IPS-18a (cell line): ENCODE measurements at regions not wholly inside any gene's neighbourhood (a gene's known extent, or its start where the extent isn't known, plus 50 kb on each side); places are given as distances from the start of the nearest gene placed in this dataset.

Experiments
- H3K27ac ChIP-seq: one replicate; pipeline ENCODE4 v1.5.1; 2013; ENCODE audit warnings: low read length
- H3K27me3 ChIP-seq: one replicate; pipeline ENCODE4 v1.6.1; 2013; ENCODE audit warnings: mild to moderate bottlenecking, low read length; ENCODE audit not compliant: control insufficient read depth, insufficient read depth
- H3K36me3 ChIP-seq: one replicate; pipeline ENCODE4 v1.6.1; 2013; ENCODE audit warnings: low read depth, low read length; ENCODE audit not compliant: control insufficient read depth
- H3K4me1 ChIP-seq: one replicate; pipeline ENCODE4 v1.6.1; 2013; ENCODE audit warnings: low read depth, low read length; ENCODE audit not compliant: control insufficient read depth
- H3K4me3 ChIP-seq: one replicate; pipeline ENCODE4 v1.5.1; 2013; ENCODE audit warnings: low read length
- H3K9ac ChIP-seq: one replicate; pipeline ENCODE4 v1.6.1; 2013; ENCODE audit warnings: mild to moderate bottlenecking, low read length, moderate library complexity
- H3K9me3 ChIP-seq: one replicate; pipeline ENCODE4 v1.6.1; 2013; ENCODE audit warnings: low read depth, low read length; ENCODE audit not compliant: control insufficient read depth

GRCh38 chr18:37796823-37797349 lies 231.3 kb upstream of the CELF4 start:
- Histone ChIP-seq H3K4me1 (no peaks in the 10 kb centered on the region), H3K36me3 (no peaks in the 10 kb centered on the region), H3K4me3 (no peak overlapping the region), H3K9me3 (no peaks in the 10 kb centered on the region), H3K27ac (no peak overlapping the region), H3K9ac (no peak overlapping the region), H3K27me3 (no peaks in the 10 kb centered on the region)

- Histone ChIP-seq H3K9ac (no peak overlapping the region), H3K4me1 (no peaks in the 10 kb centered on the region), H3K36me3 (no peaks in the 10 kb centered on the region), H3K27me3 (no peaks in the 10 kb centered on the region), H3K4me3 (no peak overlapping the region), H3K9me3 (no peaks in the 10 kb centered on the region), H3K27ac (no peak overlapping the region)
These were observed 221.9 kb upstream of the CELF4 start for GRCh38 chr18:37787452-37787851.

- no peaks in the 10 kb centered on the region for H3K4me1 ChIP-seq
- no peak overlapping the region for H3K9ac ChIP-seq
- no peaks in the 10 kb centered on the region for H3K27me3 ChIP-seq
- H3K27ac ChIP-seq, result no peak overlapping the region
- H3K36me3 ChIP-seq, result no peaks in the 10 kb centered on the region
- H3K9me3 ChIP-seq, result no peaks in the 10 kb centered on the region
- no peak overlapping the region for H3K4me3 ChIP-seq
These were observed 218.2 kb upstream of the CELF4 start for GRCh38 chr18:37783771-37784170.

- no peak overlapping the region for H3K9ac ChIP-seq
- no peaks in the 10 kb centered on the region for H3K4me1 ChIP-seq
- no peak overlapping the region for H3K4me3 ChIP-seq
- no peaks in the 10 kb centered on the region for H3K27me3 ChIP-seq
- H3K9me3 ChIP-seq, result no peaks in the 10 kb centered on the region
- no peak overlapping the region for H3K27ac ChIP-seq
- no peaks in the 10 kb centered on the region for H3K36me3 ChIP-seq
These were observed 213.6 kb upstream of the CELF4 start for GRCh38 chr18:37779220-37779619.

GRCh38 chr18:37778417-37779165 lies 213.0 kb upstream of the CELF4 start:
- Histone ChIP-seq H3K4me1 (no peaks in the 10 kb centered on the region), H3K4me3 (no peak overlapping the region), H3K9ac (no peak overlapping the region), H3K9me3 (no peaks in the 10 kb centered on the region), H3K36me3 (no peaks in the 10 kb centered on the region), H3K27me3 (no peaks in the 10 kb centered on the region), H3K27ac (no peak overlapping the region)

- H3K27ac ChIP-seq, result no peak overlapping the region
- H3K9me3 ChIP-seq, result no peaks in the 10 kb centered on the region
- no peak overlapping the region for H3K4me3 ChIP-seq
- H3K4me1 ChIP-seq, result no peaks in the 10 kb centered on the region
- H3K9ac ChIP-seq, result no peak overlapping the region
- no peaks in the 10 kb centered on the region for H3K27me3 ChIP-seq
- H3K36me3 ChIP-seq, result no peaks in the 10 kb centered on the region
These were observed 204.2 kb upstream of the CELF4 start for GRCh38 chr18:37769826-37770225.

- Histone ChIP-seq H3K4me1 (no peaks in the 10 kb centered on the region), H3K36me3 (no peaks in the 10 kb centered on the region), H3K9ac (no peak overlapping the region), H3K27ac (no peak overlapping the region), H3K27me3 (no peaks in the 10 kb centered on the region), H3K9me3 (no peaks in the 10 kb centered on the region), H3K4me3 (no peak overlapping the region)
These were observed 199.1 kb upstream of the CELF4 start for GRCh38 chr18:37764541-37765288.

GRCh38 chr18:37762076-37762621 lies 196.6 kb upstream of the CELF4 start:
- no peaks in the 10 kb centered on the region for H3K36me3 ChIP-seq
- H3K9me3 ChIP-seq, result no peaks in the 10 kb centered on the region
- H3K4me1 ChIP-seq, result no peaks in the 10 kb centered on the region
- no peaks in the 10 kb centered on the region for H3K27me3 ChIP-seq
- no peak overlapping the region for H3K4me3 ChIP-seq
- H3K9ac ChIP-seq, result no peak overlapping the region
- H3K27ac ChIP-seq, result no peak overlapping the region

GRCh38 chr18:37754141-37754540 lies 188.5 kb upstream of the CELF4 start:
- H3K4me3 ChIP-seq, result no peak overlapping the region
- no peaks in the 10 kb centered on the region for H3K9me3 ChIP-seq
- peaks cover 6% of the 10 kb centered on the region for H3K4me1 ChIP-seq
- H3K27me3 ChIP-seq, result no peaks in the 10 kb centered on the region
- no peak overlapping the region for H3K27ac ChIP-seq
- H3K36me3 ChIP-seq, result no peaks in the 10 kb centered on the region
- H3K9ac ChIP-seq, result no peak overlapping the region

- Histone ChIP-seq H3K36me3 (no peaks in the 10 kb centered on the region), H3K4me1 (peaks cover 7% of the 10 kb centered on the region), H3K4me3 (no peak overlapping the region), H3K9me3 (no peaks in the 10 kb centered on the region), H3K9ac (no peak overlapping the region), H3K27ac (no peak overlapping the region), H3K27me3 (no peaks in the 10 kb centered on the region)
These were observed 176.8 kb upstream of the CELF4 start for GRCh38 chr18:37742436-37742835.

GRCh38 chr18:37741032-37741623 lies 175.5 kb upstream of the CELF4 start:
- Histone ChIP-seq H3K36me3 (no peaks in the 10 kb centered on the region), H3K4me3 (no peak overlapping the region), H3K9me3 (no peaks in the 10 kb centered on the region), H3K4me1 (peaks cover 7% of the 10 kb centered on the region), H3K27me3 (no peaks in the 10 kb centered on the region), H3K27ac (no peak overlapping the region), H3K9ac (no peak overlapping the region)
